GM23338 (cell line): ENCODE measurements at regions not wholly inside any gene's neighbourhood (a gene's known extent, or its start where the extent isn't known, plus 50 kb on each side); places are given as distances from the start of the nearest gene placed in this dataset.

Experiments used
- ATAC-seq: fragments of 200-7000 bp; cut with Tn5 transposase; 3 replicates; pipeline ENCODE4 v1.9.1; 2020
- DNase-seq: peaks from one replicate; pipeline ENCODE4 v3.0.0-alpha.2; 2015; ENCODE audit warnings: low spot score
- H2AFZ ChIP-seq: fragments of 200-600 bp; sonication (generic); 2 replicates; pipeline ENCODE4 v1.8.0; 2016; ENCODE audit warnings: antibody characterized with exemption, mild to moderate bottlenecking, moderate library complexity
- H3F3A ChIP-seq: fragments of 200-600 bp; sonication (generic); replicated peaks from 2 replicates; pipeline ENCODE4 v1.8.0; 2017; ENCODE audit warnings: antibody characterized with exemption, mixed run types, low read depth
- H3K27ac ChIP-seq: fragments of 200-600 bp; sonication (generic); 2 replicates; pipeline ENCODE4 v1.6.1; 2016; ENCODE audit warnings: low read depth
- H3K27me3 ChIP-seq: fragments of 200-600 bp; sonication (generic); 2 replicates; pipeline ENCODE4 v1.8.0; 2016; ENCODE audit warnings: mild to moderate bottlenecking, mixed run types, moderate library complexity; ENCODE audit not compliant: insufficient read depth
- H3K36me3 ChIP-seq: fragments of 200-600 bp; sonication (generic); 2 replicates; pipeline ENCODE4 v1.8.0; 2016; ENCODE audit warnings: mild to moderate bottlenecking; ENCODE audit not compliant: insufficient read depth
- H3K4me1 ChIP-seq: fragments of 200-600 bp; sonication (generic); 2 replicates; pipeline ENCODE4 v1.8.0; 2016; ENCODE audit warnings: mild to moderate bottlenecking, moderate library complexity; ENCODE audit not compliant: insufficient read depth
- H3K4me2 ChIP-seq: fragments of 200-600 bp; sonication (generic); 2 replicates; pipeline ENCODE4 v1.7.1; 2017; ENCODE audit warnings: mixed run types
- H3K4me3 ChIP-seq: fragments of 200-600 bp; sonication (generic); 2 replicates; pipeline ENCODE4 v1.6.1; 2016; ENCODE audit warnings: mixed run types
- H3K79me2 ChIP-seq: fragments of 200-600 bp; sonication (generic); replicated peaks from 2 replicates; pipeline ENCODE4 v1.8.0; 2017; ENCODE audit warnings: mild to moderate bottlenecking; ENCODE audit not compliant: insufficient read depth
- H3K9me2 ChIP-seq: fragments of 200-600 bp; sonication (generic); 2 replicates; pipeline ENCODE4 v1.8.0; 2017; ENCODE audit not compliant: insufficient read depth
- H4K20me1 ChIP-seq: fragments of 200-600 bp; sonication (generic); replicated peaks from 2 replicates; pipeline ENCODE4 v1.8.0; 2017; ENCODE audit warnings: mild to moderate bottlenecking; ENCODE audit not compliant: insufficient read depth
- H3K27ac Mint-ChIP-seq: 2 replicates; pipeline ENCODE4 v1.8.0; 2020; ENCODE audit warnings: inconsistent platforms, mild to moderate bottlenecking, moderate library complexity, mixed read lengths
- H3K27me3 Mint-ChIP-seq: 3 replicates; pipeline ENCODE4 v1.8.0; 2022; ENCODE audit warnings: low read depth, mild to moderate bottlenecking, moderate library complexity, mixed read lengths, inconsistent platforms; ENCODE audit not compliant: insufficient read depth, poor library complexity
- H3K36me3 Mint-ChIP-seq: 3 replicates; pipeline ENCODE4 v1.8.0; 2021; ENCODE audit warnings: low read depth, mild to moderate bottlenecking, inconsistent platforms, moderate library complexity, mixed read lengths
- H3K4me1 Mint-ChIP-seq: 3 replicates; pipeline ENCODE4 v1.8.0; 2020; ENCODE audit warnings: mild to moderate bottlenecking, inconsistent platforms, mixed read lengths
- H3K4me3 Mint-ChIP-seq: 3 replicates; pipeline ENCODE4 v1.8.0; 2021; ENCODE audit warnings: moderate library complexity, mild to moderate bottlenecking, inconsistent platforms, mixed read lengths
- H3K9me3 Mint-ChIP-seq: 3 replicates; pipeline ENCODE4 v1.8.0; 2020; ENCODE audit warnings: moderate library complexity, mild to moderate bottlenecking, inconsistent platforms, mixed read lengths
- CREB1 ChIP-seq: fragments of 250-450 bp; sonication (Bioruptor Pico); IDR thresholded peaks from 2 replicates; pipeline ENCODE4 v1.5.0; 2020; ENCODE audit warnings: low read depth, mild to moderate bottlenecking, moderate library complexity
- ETS1 ChIP-seq: IDR thresholded peaks from 2 replicates; pipeline ENCODE4 v1.6.1; 2016; ENCODE audit warnings: antibody characterized with exemption
- EZH2 ChIP-seq: fragments of 200-600 bp; sonication (generic); IDR thresholded peaks from one replicate; pipeline ENCODE4 v1.8.0; 2017; ENCODE audit warnings: antibody characterized with exemption, mild to moderate bottlenecking, low read depth; ENCODE audit not compliant: unreplicated experiment
- EZH2phosphoT487 ChIP-seq: fragments of 200-600 bp; sonication (generic); IDR thresholded peaks from one replicate; pipeline ENCODE4 v1.8.1; 2018; ENCODE audit warnings: antibody characterized with exemption; ENCODE audit not compliant: unreplicated experiment
- JUNB ChIP-seq: IDR thresholded peaks from one replicate; pipeline ENCODE4 v1.6.1; 2016; ENCODE audit warnings: antibody characterized with exemption; ENCODE audit not compliant: unreplicated experiment
- NANOG ChIP-seq: IDR thresholded peaks from 2 replicates; pipeline ENCODE4 v1.6.1; 2016; ENCODE audit warnings: antibody characterized with exemption, borderline replicate concordance
- POLR2AphosphoS5 ChIP-seq: IDR thresholded peaks from 2 replicates; pipeline ENCODE4 v1.6.1; 2016; ENCODE audit warnings: antibody characterized with exemption, low read depth
- STAT1 ChIP-seq: IDR thresholded peaks from one replicate; pipeline ENCODE4 v1.6.1; 2016; ENCODE audit warnings: antibody characterized with exemption; ENCODE audit not compliant: unreplicated experiment
- ZNF114 ChIP-seq: fragments of 250-450 bp; sonication (Bioruptor Pico); IDR thresholded peaks from 2 replicates; pipeline ENCODE4 v1.5.0; 2020; ENCODE audit warnings: mild to moderate bottlenecking, moderate library complexity
- ZNF331 ChIP-seq: fragments of 250-450 bp; sonication (Bioruptor Pico); IDR thresholded peaks from 2 replicates; pipeline ENCODE4 v1.5.0; 2020; ENCODE audit warnings: low read depth, mild to moderate bottlenecking, moderate library complexity
- TF ChIP-seq, protein P1 (sequence below): IDR thresholded peaks from one replicate; pipeline ENCODE4 v1.6.1; 2018; ENCODE audit warnings: antibody characterized with exemption; ENCODE audit not compliant: unreplicated experiment
- TF ChIP-seq, protein P2 (sequence below), 2 experiments: fragments of 200-600 bp in 1 of 2; sonication (generic) in 1 of 2; conservative IDR thresholded peaks; 2 replicates each; pipeline versions ENCODE4 v1.5.1 to v1.6.1; 2016 to 2017; ENCODE audit warnings: antibody characterized with exemption in 2 of 2, low read depth in 2 of 2, mild to moderate bottlenecking in 2 of 2, moderate library complexity in 1 of 2
- TF ChIP-seq, protein P3 (sequence below): fragments of 250-450 bp; sonication (Bioruptor Pico); IDR thresholded peaks from 2 replicates; pipeline ENCODE4 v1.5.0; 2020; ENCODE audit warnings: mild to moderate bottlenecking, moderate library complexity

GRCh38 chr1:78367700-78368099, 123.1 kb upstream of the PTGFR start (continued):
- TF ChIP-seq EZH2phosphoT487 (no peak), CREB1 (no peak)

- Mint-ChIP-seq H3K27ac (no peak overlapping the region), H3K4me3 (no peak overlapping the region), H3K36me3 (no peaks in the 10 kb centered on the region), H3K27me3 (no peaks in the 10 kb centered on the region), H3K9me3 (no peaks in the 10 kb centered on the region), H3K4me1 (no peaks in the 10 kb centered on the region)
- TF ChIP-seq JUNB (no peak), ZNF114 (CRISPR knock-in tag) (no peak), ETS1 (no peak), EZH2 (no peak), STAT1 (no peak), ZNF331 (CRISPR knock-in tag) (no peak), NANOG (no peak), POLR2AphosphoS5 (no peak), CREB1 (no peak), EZH2phosphoT487 (no peak)
- TF ChIP-seq, protein P1, sequence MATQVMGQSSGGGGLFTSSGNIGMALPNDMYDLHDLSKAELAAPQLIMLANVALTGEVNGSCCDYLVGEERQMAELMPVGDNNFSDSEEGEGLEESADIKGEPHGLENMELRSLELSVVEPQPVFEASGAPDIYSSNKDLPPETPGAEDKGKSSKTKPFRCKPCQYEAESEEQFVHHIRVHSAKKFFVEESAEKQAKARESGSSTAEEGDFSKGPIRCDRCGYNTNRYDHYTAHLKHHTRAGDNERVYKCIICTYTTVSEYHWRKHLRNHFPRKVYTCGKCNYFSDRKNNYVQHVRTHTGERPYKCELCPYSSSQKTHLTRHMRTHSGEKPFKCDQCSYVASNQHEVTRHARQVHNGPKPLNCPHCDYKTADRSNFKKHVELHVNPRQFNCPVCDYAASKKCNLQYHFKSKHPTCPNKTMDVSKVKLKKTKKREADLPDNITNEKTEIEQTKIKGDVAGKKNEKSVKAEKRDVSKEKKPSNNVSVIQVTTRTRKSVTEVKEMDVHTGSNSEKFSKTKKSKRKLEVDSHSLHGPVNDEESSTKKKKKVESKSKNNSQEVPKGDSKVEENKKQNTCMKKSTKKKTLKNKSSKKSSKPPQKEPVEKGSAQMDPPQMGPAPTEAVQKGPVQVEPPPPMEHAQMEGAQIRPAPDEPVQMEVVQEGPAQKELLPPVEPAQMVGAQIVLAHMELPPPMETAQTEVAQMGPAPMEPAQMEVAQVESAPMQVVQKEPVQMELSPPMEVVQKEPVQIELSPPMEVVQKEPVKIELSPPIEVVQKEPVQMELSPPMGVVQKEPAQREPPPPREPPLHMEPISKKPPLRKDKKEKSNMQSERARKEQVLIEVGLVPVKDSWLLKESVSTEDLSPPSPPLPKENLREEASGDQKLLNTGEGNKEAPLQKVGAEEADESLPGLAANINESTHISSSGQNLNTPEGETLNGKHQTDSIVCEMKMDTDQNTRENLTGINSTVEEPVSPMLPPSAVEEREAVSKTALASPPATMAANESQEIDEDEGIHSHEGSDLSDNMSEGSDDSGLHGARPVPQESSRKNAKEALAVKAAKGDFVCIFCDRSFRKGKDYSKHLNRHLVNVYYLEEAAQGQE = no peak
- TF ChIP-seq, protein P2, sequence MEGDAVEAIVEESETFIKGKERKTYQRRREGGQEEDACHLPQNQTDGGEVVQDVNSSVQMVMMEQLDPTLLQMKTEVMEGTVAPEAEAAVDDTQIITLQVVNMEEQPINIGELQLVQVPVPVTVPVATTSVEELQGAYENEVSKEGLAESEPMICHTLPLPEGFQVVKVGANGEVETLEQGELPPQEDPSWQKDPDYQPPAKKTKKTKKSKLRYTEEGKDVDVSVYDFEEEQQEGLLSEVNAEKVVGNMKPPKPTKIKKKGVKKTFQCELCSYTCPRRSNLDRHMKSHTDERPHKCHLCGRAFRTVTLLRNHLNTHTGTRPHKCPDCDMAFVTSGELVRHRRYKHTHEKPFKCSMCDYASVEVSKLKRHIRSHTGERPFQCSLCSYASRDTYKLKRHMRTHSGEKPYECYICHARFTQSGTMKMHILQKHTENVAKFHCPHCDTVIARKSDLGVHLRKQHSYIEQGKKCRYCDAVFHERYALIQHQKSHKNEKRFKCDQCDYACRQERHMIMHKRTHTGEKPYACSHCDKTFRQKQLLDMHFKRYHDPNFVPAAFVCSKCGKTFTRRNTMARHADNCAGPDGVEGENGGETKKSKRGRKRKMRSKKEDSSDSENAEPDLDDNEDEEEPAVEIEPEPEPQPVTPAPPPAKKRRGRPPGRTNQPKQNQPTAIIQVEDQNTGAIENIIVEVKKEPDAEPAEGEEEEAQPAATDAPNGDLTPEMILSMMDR (conservative IDR thresholded peaks at IDR 0.05; ENCODE audit: low read depth in 2 of 2) = no peak
- TF ChIP-seq, protein P3, sequence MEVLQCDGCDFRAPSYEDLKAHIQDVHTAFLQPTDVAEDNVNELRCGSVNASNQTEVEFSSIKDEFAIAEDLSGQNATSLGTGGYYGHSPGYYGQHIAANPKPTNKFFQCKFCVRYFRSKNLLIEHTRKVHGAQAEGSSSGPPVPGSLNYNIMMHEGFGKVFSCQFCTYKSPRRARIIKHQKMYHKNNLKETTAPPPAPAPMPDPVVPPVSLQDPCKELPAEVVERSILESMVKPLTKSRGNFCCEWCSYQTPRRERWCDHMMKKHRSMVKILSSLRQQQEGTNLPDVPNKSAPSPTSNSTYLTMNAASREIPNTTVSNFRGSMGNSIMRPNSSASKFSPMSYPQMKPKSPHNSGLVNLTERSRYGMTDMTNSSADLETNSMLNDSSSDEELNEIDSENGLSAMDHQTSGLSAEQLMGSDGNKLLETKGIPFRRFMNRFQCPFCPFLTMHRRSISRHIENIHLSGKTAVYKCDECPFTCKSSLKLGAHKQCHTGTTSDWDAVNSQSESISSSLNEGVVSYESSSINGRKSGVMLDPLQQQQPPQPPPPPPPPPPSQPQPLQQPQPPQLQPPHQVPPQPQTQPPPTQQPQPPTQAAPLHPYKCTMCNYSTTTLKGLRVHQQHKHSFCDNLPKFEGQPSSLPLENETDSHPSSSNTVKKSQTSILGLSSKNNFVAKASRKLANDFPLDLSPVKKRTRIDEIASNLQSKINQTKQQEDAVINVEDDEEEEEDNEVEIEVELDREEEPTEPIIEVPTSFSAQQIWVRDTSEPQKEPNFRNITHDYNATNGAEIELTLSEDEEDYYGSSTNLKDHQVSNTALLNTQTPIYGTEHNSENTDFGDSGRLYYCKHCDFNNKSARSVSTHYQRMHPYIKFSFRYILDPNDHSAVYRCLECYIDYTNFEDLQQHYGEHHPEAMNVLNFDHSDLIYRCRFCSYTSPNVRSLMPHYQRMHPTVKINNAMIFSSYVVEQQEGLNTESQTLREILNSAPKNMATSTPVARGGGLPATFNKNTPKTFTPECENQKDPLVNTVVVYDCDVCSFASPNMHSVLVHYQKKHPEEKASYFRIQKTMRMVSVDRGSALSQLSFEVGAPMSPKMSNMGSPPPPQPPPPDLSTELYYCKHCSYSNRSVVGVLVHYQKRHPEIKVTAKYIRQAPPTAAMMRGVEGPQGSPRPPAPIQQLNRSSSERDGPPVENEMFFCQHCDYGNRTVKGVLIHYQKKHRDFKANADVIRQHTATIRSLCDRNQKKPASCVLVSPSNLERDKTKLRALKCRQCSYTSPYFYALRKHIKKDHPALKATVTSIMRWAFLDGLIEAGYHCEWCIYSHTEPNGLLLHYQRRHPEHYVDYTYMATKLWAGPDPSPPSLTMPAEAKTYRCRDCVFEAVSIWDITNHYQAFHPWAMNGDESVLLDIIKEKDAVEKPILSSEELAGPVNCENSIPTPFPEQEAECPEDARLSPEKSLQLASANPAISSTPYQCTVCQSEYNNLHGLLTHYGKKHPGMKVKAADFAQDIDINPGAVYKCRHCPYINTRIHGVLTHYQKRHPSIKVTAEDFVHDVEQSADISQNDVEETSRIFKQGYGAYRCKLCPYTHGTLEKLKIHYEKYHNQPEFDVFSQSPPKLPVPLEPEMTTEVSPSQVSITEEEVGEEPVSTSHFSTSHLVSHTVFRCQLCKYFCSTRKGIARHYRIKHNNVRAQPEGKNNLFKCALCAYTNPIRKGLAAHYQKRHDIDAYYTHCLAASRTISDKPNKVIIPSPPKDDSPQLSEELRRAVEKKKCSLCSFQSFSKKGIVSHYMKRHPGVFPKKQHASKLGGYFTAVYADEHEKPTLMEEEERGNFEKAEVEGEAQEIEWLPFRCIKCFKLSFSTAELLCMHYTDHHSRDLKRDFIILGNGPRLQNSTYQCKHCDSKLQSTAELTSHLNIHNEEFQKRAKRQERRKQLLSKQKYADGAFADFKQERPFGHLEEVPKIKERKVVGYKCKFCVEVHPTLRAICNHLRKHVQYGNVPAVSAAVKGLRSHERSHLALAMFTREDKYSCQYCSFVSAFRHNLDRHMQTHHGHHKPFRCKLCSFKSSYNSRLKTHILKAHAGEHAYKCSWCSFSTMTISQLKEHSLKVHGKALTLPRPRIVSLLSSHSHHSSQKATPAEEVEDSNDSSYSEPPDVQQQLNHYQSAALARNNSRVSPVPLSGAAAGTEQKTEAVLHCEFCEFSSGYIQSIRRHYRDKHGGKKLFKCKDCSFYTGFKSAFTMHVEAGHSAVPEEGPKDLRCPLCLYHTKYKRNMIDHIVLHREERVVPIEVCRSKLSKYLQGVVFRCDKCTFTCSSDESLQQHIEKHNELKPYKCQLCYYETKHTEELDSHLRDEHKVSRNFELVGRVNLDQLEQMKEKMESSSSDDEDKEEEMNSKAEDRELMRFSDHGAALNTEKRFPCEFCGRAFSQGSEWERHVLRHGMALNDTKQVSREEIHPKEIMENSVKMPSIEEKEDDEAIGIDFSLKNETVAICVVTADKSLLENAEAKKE (CRISPR knock-in tag) = no peak
- no peak overlapping the region for H3K4me3 ChIP-seq
- no peaks in the 10 kb centered on the region for H3K36me3 ChIP-seq
- H3K79me2 ChIP-seq = no peaks in the 10 kb centered on the region
- H3K27me3 ChIP-seq = no peaks in the 10 kb centered on the region
- H3K27ac ChIP-seq = no peak overlapping the region
- H4K20me1 ChIP-seq = no peaks in the 10 kb centered on the region
- no peaks in the 10 kb centered on the region for H3F3A ChIP-seq
- H3K4me1 ChIP-seq = no peaks in the 10 kb centered on the region
- H2AFZ ChIP-seq = no peak overlapping the region
- H3K9me2 ChIP-seq = 0 out of 2 replicates have a peak, but pooled peaks cover 6% of the 10 kb centered on the region
- ATAC-seq (no peak), DNase-seq (no peak)
- no peak overlapping the region for H3K4me2 ChIP-seq
Measured at GRCh38 chr1:78369546-78369945, 121.2 kb upstream of the PTGFR start.
